Left ventricle myocardium inferior (tissue), 1 donor: ENCODE measurements at regions not wholly inside any gene's neighbourhood (a gene's known extent, or its start where the extent isn't known, plus 50 kb on each side); places are given as distances from the start of the nearest gene placed in this dataset.

Experiments used
- DNase-seq: peaks from one replicate; pipeline ENCODE4 v3.0.0-alpha.2; 2020
- H3K27ac ChIP-seq: fragments of 200-600 bp; replicated peaks from 2 replicates; pipeline ENCODE4 v1.8.0; 2021
- H3K27me3 ChIP-seq: fragments of 200-600 bp; 2 replicates; pipeline ENCODE4 v1.8.0; 2021; ENCODE audit warnings: low read depth
- H3K36me3 ChIP-seq: fragments of 200-600 bp; 2 replicates; pipeline ENCODE4 v1.8.0; 2021
- H3K4me1 ChIP-seq: fragments of 200-600 bp; 2 replicates; pipeline ENCODE4 v1.8.0; 2021
- H3K4me3 ChIP-seq: fragments of 200-600 bp; 2 replicates; pipeline ENCODE4 v1.8.0; 2021; ENCODE audit warnings: mild to moderate bottlenecking, moderate library complexity
- H3K9me3 ChIP-seq: fragments of 200-600 bp; replicated peaks from 2 replicates; pipeline ENCODE4 v1.8.0; 2021
- intact Hi-C: fragments of 100-400 bp; cut with micrococcal nuclease; formaldehyde crosslinking; loops from one replicate; pipeline ENCODE4 v1.11.0; 2022
- TF ChIP-seq, protein P1 (sequence below): fragments of 200-600 bp; IDR thresholded peaks from 2 replicates; pipeline ENCODE4 v1.8.0; 2021; ENCODE audit warnings: antibody characterized with exemption, mild to moderate bottlenecking, borderline replicate concordance
- donor health status: DM: no; HTN: yes; CAD: no; lungs with severe emphysema.

DNA sequence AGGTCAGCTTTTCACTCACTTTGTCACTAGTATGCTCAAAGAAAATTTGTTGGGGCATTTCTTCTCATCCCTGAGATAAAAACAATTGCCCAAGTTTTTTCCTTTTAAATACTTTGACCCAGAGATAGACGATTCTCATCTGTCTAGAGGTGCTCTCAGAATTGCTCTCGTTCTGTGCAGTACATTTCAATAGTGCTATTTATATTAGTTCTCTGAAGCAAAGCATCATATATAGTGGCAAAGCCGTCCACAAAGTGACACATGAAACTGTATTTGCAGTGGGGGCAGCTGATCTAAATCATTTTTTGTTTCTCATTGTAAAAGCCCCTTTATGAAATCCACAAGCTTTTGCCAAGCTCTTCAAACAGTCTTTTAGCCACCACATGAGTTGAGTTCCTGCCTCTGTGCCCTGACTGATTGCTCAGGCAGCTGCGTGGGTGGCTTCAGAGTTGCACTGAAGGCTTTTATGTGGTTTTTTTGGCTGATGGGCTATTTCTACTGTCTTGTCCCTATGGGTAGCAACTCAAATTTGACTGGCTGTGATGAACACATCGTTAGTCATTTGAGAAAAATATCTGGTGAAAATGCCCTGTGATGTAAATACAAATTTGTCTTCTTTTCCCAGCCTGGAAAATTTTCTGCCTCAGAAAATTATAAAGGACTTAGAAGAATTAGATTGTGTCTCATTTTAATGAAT, 119.1 kb upstream of the OTUD4 start:
- no peaks in the 10 kb centered on the region for H3K36me3 ChIP-seq
- TF ChIP-seq, protein P1, sequence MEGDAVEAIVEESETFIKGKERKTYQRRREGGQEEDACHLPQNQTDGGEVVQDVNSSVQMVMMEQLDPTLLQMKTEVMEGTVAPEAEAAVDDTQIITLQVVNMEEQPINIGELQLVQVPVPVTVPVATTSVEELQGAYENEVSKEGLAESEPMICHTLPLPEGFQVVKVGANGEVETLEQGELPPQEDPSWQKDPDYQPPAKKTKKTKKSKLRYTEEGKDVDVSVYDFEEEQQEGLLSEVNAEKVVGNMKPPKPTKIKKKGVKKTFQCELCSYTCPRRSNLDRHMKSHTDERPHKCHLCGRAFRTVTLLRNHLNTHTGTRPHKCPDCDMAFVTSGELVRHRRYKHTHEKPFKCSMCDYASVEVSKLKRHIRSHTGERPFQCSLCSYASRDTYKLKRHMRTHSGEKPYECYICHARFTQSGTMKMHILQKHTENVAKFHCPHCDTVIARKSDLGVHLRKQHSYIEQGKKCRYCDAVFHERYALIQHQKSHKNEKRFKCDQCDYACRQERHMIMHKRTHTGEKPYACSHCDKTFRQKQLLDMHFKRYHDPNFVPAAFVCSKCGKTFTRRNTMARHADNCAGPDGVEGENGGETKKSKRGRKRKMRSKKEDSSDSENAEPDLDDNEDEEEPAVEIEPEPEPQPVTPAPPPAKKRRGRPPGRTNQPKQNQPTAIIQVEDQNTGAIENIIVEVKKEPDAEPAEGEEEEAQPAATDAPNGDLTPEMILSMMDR = no peak
- DNase-seq = no peak

DNA sequence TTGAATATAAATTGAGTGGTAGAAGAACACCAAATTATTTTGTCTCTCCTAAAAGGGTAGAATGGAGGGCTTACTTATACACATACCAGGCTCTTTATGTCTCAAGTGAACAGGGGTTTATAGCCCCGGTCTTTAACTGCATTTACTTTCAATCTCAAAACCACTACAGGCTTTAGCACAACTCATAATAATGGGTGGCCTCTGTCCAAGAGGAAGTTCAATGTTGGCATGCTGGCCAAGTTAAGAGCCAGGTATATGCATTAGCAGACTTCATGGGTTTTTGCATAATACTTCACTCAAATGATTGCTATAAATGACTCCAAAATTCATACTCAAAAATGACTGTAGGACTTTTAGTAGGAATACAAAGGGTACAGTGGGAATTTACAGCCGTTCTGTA, 118.5 kb upstream of the OTUD4 start:
- TF ChIP-seq, protein P1 = no peak
- Histone ChIP-seq H3K36me3 (no peaks in the 10 kb centered on the region), H3K9me3 (no peaks in the 10 kb centered on the region), H3K27me3 (no peaks in the 10 kb centered on the region), H3K27ac (no peak overlapping the region), H3K4me3 (no peak overlapping the region), H3K4me1 (peaks cover 5% of the 10 kb centered on the region)
- DNase-seq = no peak
- intact Hi-C loops = no loop called here

More for the DNA sequence above, 119.1 kb upstream of the OTUD4 start:
- intact Hi-C loops = no loop called here
- Histone ChIP-seq H3K4me3 (no peak overlapping the region), H3K4me1 (peaks cover 5% of the 10 kb centered on the region), H3K27me3 (no peaks in the 10 kb centered on the region), H3K27ac (no peak overlapping the region), H3K9me3 (no peaks in the 10 kb centered on the region)

DNA sequence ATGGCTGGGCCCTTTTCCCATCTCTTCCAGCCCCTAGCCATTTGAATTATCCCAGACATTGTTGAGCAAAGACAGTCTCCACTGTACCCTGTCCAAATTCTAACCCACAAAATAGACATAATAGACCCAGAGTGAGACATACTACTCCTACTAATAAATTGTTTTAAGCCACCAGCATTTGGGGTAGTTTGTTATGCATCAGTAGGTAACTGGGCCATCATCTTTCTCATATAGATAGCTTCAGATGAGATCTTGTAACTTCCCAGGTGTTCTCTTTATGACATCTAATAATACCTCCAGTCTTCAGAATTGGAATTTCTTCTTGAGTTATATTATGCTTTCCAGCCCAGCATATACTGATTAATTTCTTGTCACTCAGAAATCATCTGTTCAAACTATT, 117.2 kb upstream of the OTUD4 start:
- no peaks in the 10 kb centered on the region for H3K36me3 ChIP-seq
- H3K4me3 ChIP-seq = no peak overlapping the region
- peaks cover 5% of the 10 kb centered on the region for H3K4me1 ChIP-seq
- intact Hi-C loops = no loop called here
- no peaks in the 10 kb centered on the region for H3K9me3 ChIP-seq
- no peak for DNase-seq
- no peak overlapping the region for H3K27ac ChIP-seq
- TF ChIP-seq, protein P1 = no peak
- no peaks in the 10 kb centered on the region for H3K27me3 ChIP-seq

DNA sequence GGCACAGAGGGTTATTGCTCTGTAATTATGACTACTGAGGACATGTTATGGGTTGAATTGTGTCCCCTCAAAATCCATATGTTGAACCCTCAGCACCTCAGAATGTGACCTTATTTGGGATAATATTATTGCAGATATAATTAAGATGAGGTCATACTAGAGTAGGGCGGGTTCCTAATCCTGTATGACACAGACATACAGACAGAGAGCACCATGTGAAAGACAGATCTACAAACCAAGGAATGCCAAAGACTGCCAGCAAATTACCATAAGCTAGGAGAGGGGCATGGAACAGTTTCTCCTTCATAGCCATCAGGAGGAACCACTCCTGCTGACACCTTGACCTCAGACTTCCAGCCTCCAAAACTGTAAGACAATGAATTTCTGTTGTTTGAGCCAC, 115.2 kb upstream of the OTUD4 start:
- intact Hi-C loops = no loop called here
- Histone ChIP-seq H3K9me3 (no peaks in the 10 kb centered on the region), H3K4me1 (peaks cover 5% of the 10 kb centered on the region), H3K27ac (no peak overlapping the region), H3K36me3 (no peaks in the 10 kb centered on the region), H3K27me3 (no peaks in the 10 kb centered on the region), H3K4me3 (no peak overlapping the region)
- no peak for DNase-seq
- TF ChIP-seq, protein P1 = no peak

DNA sequence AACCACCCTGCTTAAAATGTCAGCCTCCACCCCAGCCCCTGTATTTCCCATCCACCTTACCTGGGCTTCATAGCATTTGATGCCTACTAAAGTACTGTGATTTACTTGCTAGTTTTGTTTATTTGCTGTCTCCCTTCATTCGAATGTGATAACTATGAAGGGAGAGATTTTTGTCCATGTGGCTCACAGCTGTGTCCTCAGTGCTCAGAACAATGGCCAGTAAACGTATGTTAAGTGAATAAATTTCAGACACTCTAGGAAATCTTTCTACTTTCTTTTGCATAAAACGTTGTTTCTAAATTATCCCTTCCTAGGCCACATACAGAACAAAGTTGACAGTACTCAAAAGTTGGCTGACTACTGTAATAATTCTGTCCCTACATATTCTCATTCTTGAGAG, 114.7 kb upstream of the OTUD4 start:
- intact Hi-C loops = no loop called here
- Histone ChIP-seq H3K27me3 (no peaks in the 10 kb centered on the region), H3K9me3 (no peaks in the 10 kb centered on the region), H3K36me3 (no peaks in the 10 kb centered on the region), H3K4me1 (peaks cover 5% of the 10 kb centered on the region), H3K4me3 (no peak overlapping the region), H3K27ac (no peak overlapping the region)
- TF ChIP-seq, protein P1 = no peak
- no peak for DNase-seq
